HCT116 (cell line): ENCODE measurements at regions not wholly inside any gene's neighbourhood (a gene's known extent, or its start where the extent isn't known, plus 50 kb on each side); places are given as distances from the start of the nearest gene placed in this dataset.

Experiments used
- ELF1 ChIP-seq: IDR thresholded peaks from 2 replicates; pipeline ENCODE4 v1.6.1; 2012; ENCODE audit warnings: low read depth, borderline replicate concordance
- POLR2A ChIP-seq: IDR thresholded peaks from 2 replicates; pipeline ENCODE4 v1.7.0; 2011; ENCODE audit warnings: borderline replicate concordance; ENCODE audit not compliant: insufficient read depth, insufficient read length; ENCODE audit errors: extremely low read depth

DNA sequence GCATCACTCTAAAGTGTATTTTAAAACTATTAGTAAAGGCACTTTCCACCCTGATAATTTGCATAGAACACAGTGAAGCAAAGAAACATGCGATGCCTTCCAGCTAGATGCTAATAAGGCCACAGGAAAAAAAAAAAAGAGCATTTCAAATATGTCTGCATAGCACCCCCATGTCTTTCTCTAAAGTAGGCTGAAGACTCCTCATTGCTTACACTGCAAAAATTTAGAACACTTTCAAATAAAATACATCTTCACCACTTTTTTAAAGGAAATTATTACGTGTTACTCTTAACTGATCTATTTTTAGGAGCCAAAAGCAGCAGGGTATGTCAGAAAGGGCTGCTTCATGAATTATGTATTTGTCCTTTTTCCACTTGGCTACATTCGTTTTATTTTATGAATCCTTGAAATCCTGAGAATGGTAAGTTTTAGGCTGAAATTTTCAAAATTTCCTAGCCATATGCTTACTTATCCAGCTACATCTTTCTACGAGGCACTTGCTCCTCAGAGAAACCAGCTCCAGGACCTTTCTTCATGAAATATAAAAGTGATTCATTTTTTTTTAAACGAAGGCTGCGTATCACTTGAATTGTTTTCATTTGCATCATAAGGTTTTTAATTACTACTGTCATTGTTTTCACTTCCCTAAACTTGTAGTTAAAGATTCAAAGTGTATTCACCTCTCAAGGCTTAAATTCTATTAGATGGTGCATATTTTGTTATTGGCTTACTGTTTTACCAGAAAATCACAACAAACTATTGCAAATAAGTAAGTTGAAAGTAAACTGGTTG lies 513.0 kb downstream of the PTPRC start:
- no peak for TF ChIP-seq POLR2A
- TF ChIP-seq ELF1 = no peak
